Uterus (tissue), 2 donors: ENCODE measurements at regions not wholly inside any gene's neighbourhood (a gene's known extent, or its start where the extent isn't known, plus 50 kb on each side); places are given as distances from the start of the nearest gene placed in this dataset.

ENCODE experiments used
- POLR2A ChIP-seq, 2 donors: fragments of 450-650 bp; IDR thresholded peaks; one replicate each; pipeline ENCODE4 v1.6.1; 2016; ENCODE audit warnings: antibody characterized with exemption in 2 of 2, mild to moderate bottlenecking in 1 of 2, moderate library complexity in 1 of 2
- TF ChIP-seq, protein P1 (sequence below), 4 experiments: fragments of 200-600 bp in 2 of 4; fragments of 450-650 bp in 2 of 4; sonication (generic) in 2 of 4; IDR thresholded peaks; one replicate each; pipeline ENCODE4 v1.5.1; 2016 to 2019; ENCODE audit warnings: antibody characterized with exemption in 4 of 4, mild to moderate bottlenecking in 2 of 4, moderate library complexity in 1 of 4

DNA sequence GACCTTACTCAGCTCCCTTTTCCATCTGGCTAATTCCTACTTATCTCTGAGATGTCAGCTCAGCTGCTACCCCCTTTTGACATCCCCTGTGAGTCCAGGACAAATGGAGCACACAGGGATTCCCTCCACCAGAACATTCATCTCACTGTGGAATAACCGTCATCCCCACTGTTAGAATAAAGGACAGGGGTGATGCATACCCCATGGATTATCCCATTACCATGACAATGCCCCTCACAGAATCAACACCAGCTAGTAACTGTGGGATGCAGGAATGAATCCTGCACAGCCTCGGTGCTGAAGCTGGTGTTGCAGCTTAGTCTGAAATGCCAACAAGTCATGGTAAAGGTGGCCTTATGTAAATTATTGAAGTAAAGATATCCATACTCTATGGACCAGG lies 624.8 kb upstream of the RAB6C start:
- TF ChIP-seq, protein P1, sequence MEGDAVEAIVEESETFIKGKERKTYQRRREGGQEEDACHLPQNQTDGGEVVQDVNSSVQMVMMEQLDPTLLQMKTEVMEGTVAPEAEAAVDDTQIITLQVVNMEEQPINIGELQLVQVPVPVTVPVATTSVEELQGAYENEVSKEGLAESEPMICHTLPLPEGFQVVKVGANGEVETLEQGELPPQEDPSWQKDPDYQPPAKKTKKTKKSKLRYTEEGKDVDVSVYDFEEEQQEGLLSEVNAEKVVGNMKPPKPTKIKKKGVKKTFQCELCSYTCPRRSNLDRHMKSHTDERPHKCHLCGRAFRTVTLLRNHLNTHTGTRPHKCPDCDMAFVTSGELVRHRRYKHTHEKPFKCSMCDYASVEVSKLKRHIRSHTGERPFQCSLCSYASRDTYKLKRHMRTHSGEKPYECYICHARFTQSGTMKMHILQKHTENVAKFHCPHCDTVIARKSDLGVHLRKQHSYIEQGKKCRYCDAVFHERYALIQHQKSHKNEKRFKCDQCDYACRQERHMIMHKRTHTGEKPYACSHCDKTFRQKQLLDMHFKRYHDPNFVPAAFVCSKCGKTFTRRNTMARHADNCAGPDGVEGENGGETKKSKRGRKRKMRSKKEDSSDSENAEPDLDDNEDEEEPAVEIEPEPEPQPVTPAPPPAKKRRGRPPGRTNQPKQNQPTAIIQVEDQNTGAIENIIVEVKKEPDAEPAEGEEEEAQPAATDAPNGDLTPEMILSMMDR (IDR thresholded peaks at IDR 0.05): no peak
- TF ChIP-seq POLR2A (IDR thresholded peaks at IDR 0.05): no peak
